Keratinocyte (primary cell): ENCODE measurements at regions not wholly inside any gene's neighbourhood (a gene's known extent, or its start where the extent isn't known, plus 50 kb on each side); places are given as distances from the start of the nearest gene placed in this dataset.

ENCODE experiments used
- DNase-seq: peaks from one replicate; pipeline ENCODE4 v3.0.0-alpha.2; 2011; ENCODE audit warnings: low read depth, missing footprints, low spot score
- FAIRE-seq: peaks from 2 replicates; lab custom pipeline; 2011; peaks lifted over from hg19 to GRCh38; lab: Jason Lieb, UNC
- H2AFZ ChIP-seq: 2 replicates; pipeline ENCODE4 v1.6.0; 2012; ENCODE audit warnings: low read length, control low read depth, inconsistent platforms; ENCODE audit not compliant: control insufficient read depth
- H3K27ac ChIP-seq: 2 replicates; pipeline ENCODE4 v1.5.1; 2011; ENCODE audit warnings: low read length; ENCODE audit not compliant: control insufficient read depth, insufficient read depth
- H3K27me3 ChIP-seq: 3 replicates; pipeline ENCODE4 v1.6.0; 2011; ENCODE audit warnings: low read length; ENCODE audit not compliant: control insufficient read depth, insufficient read depth; ENCODE audit errors: extremely low read depth
- H3K36me3 ChIP-seq, 2 experiments: 2 replicates in 1 of 2; 3 replicates in 1 of 2; pipeline ENCODE4 v1.5.1; 2011; ENCODE audit warnings: low read length in 2 of 2, mild to moderate bottlenecking in 1 of 2; ENCODE audit not compliant: control insufficient read depth in 2 of 2, insufficient read depth in 2 of 2; ENCODE audit errors: extremely low read depth in 1 of 2
- H3K4me1 ChIP-seq: 3 replicates; pipeline ENCODE4 v1.5.1; 2011; ENCODE audit warnings: low read length; ENCODE audit not compliant: control insufficient read depth, insufficient read depth; ENCODE audit errors: extremely low read depth
- H3K4me2 ChIP-seq: 3 replicates; pipeline ENCODE4 v1.6.0; 2011; ENCODE audit warnings: low read depth, low read length; ENCODE audit not compliant: control insufficient read depth, insufficient read depth; ENCODE audit errors: extremely low read depth
- H3K4me3 ChIP-seq, 3 experiments: fragments of 200-600 bp in 1 of 3; sonication (generic) in 1 of 3; 2 replicates in 2 of 3; 3 replicates in 1 of 3; pipeline ENCODE4 v1.5.1; 2011 to 2016; ENCODE audit warnings: low read length in 3 of 3, mild to moderate bottlenecking in 3 of 3, control low read depth in 2 of 3, inconsistent platforms in 1 of 3, low read depth in 1 of 3, mixed read lengths in 1 of 3, mixed run types in 1 of 3, moderate library complexity in 1 of 3; ENCODE audit not compliant: control insufficient read depth in 2 of 3, insufficient read depth in 2 of 3; ENCODE audit errors: extremely low read depth in 1 of 3
- H3K79me2 ChIP-seq: 2 replicates; pipeline ENCODE4 v1.6.0; 2012; ENCODE audit warnings: low read length; ENCODE audit not compliant: control insufficient read depth, insufficient read depth
- H3K9ac ChIP-seq: 3 replicates; pipeline ENCODE4 v1.6.0; 2011; ENCODE audit warnings: low read length; ENCODE audit not compliant: control insufficient read depth, insufficient read depth; ENCODE audit errors: extremely low read depth
- H3K9me1 ChIP-seq: 3 replicates; pipeline ENCODE4 v1.6.0; 2011; ENCODE audit warnings: low read length; ENCODE audit not compliant: control insufficient read depth, insufficient read depth; ENCODE audit errors: extremely low read depth
- H3K9me3 ChIP-seq: 2 replicates; pipeline ENCODE4 v1.5.1; 2012; ENCODE audit warnings: low read depth, low read length; ENCODE audit not compliant: control insufficient read depth
- H4K20me1 ChIP-seq: 3 replicates; pipeline ENCODE4 v1.6.0; 2011; ENCODE audit warnings: low read length; ENCODE audit not compliant: control insufficient read depth, insufficient read depth; ENCODE audit errors: extremely low read depth
- EZH2 ChIP-seq: IDR thresholded peaks from one replicate; pipeline ENCODE4 v1.6.1; 2012; ENCODE audit warnings: inconsistent platforms, mild to moderate bottlenecking, low read length, moderate library complexity
- dilution Hi-C: fragments of 300-500 bp; cut with MboI; formaldehyde crosslinking; loops from one replicate; pipeline ENCODE4 v1.7.0; 2020; ENCODE audit warnings: low sequenced_read_pairs; ENCODE audit not compliant: extremely low pct_ligation_motif_present
- TF ChIP-seq, protein P1 (sequence below), 3 experiments: IDR thresholded peaks in 1 of 3; conservative IDR thresholded peaks in 1 of 3; optimal IDR thresholded peaks in 1 of 3; 2 replicates in 2 of 3; 3 replicates in 1 of 3; pipeline versions ENCODE3 to v1.5.1; 2011; ENCODE audit warnings: low read length in 3 of 3, mild to moderate bottlenecking in 3 of 3, moderate library complexity in 2 of 3, control low read depth in 1 of 3, inconsistent platforms in 1 of 3; ENCODE audit not compliant: insufficient read depth in 2 of 3; ENCODE audit errors: extremely low read depth in 1 of 3

DNA sequence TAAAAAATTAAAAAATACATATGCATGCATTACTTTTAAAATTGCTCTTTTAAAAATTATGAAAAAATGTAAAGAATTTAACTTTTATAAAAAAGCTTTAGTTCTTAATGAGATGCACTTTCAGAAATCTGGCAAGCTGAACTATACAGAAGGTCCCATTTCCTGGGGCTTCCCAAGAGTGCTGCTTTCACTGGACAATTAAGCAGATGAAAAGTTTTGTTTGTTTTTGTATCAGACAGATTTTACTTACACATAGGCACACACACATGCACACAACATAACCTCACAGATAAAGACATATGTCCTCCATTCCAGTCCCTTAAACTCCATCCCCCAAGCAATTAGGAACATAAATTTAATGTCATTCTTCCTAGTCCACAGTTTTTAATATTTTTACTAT lies 402.3 kb upstream of the ASIC2 start:
- no peaks in the 10 kb centered on the region for H3K9me3 ChIP-seq
- H3K4me1 ChIP-seq: no peaks in the 10 kb centered on the region
- no peak overlapping the region for H3K27ac ChIP-seq
- no peaks in the 10 kb centered on the region for H3K9me1 ChIP-seq
- FAIRE-seq: no peak
- dilution Hi-C loops: no loop called here
- H2AFZ ChIP-seq: no peak overlapping the region
- no peak for DNase-seq
- no peak overlapping the region for H3K9ac ChIP-seq
- no peaks in the 10 kb centered on the region for H3K79me2 ChIP-seq
- no peak overlapping the region for H3K4me3 ChIP-seq
- no peak overlapping the region for H3K4me2 ChIP-seq
- TF ChIP-seq, protein P1, sequence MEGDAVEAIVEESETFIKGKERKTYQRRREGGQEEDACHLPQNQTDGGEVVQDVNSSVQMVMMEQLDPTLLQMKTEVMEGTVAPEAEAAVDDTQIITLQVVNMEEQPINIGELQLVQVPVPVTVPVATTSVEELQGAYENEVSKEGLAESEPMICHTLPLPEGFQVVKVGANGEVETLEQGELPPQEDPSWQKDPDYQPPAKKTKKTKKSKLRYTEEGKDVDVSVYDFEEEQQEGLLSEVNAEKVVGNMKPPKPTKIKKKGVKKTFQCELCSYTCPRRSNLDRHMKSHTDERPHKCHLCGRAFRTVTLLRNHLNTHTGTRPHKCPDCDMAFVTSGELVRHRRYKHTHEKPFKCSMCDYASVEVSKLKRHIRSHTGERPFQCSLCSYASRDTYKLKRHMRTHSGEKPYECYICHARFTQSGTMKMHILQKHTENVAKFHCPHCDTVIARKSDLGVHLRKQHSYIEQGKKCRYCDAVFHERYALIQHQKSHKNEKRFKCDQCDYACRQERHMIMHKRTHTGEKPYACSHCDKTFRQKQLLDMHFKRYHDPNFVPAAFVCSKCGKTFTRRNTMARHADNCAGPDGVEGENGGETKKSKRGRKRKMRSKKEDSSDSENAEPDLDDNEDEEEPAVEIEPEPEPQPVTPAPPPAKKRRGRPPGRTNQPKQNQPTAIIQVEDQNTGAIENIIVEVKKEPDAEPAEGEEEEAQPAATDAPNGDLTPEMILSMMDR (optimal IDR thresholded peaks at IDR 0.05 in 1 of 3, IDR thresholded peaks at IDR 0.05 in 1 of 3, conservative IDR thresholded peaks at IDR 0.05 in 1 of 3; ENCODE audit: extremely low read depth in 1 of 3, insufficient read depth in 2 of 3, low read length in 3 of 3): no peak
- no peak for TF ChIP-seq EZH2
- no peaks in the 10 kb centered on the region for H3K27me3 ChIP-seq
- H4K20me1 ChIP-seq: no peaks in the 10 kb centered on the region
- H3K36me3 ChIP-seq: no peaks in the 10 kb centered on the region

DNA sequence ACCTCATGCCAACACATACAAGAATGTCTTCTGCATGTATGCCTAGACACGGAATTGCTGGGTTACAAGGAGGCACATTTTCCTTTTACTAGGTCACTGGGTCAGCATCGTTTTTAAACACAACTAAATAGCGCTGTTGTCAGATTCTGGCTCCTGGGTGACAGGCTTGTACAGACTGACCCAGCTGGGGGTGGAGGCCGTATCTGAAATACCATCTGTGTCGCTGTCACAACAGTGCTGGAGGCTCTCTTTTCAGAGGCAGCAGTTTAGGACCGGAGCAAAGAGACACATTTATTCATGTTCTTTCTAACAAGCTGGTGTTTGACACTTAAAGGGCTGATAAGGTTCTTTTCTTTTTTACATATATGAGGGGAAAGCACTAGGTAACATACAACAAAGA lies 403.0 kb upstream of the ASIC2 start:
- DNase-seq (no peak), FAIRE-seq (no peak)
- Histone ChIP-seq H3K4me1 (no peaks in the 10 kb centered on the region), H3K27ac (no peak overlapping the region), H4K20me1 (no peaks in the 10 kb centered on the region), H3K9me3 (no peaks in the 10 kb centered on the region), H3K9ac (no peak overlapping the region), H2AFZ (no peak overlapping the region), H3K79me2 (no peaks in the 10 kb centered on the region), H3K4me2 (no peak overlapping the region), H3K36me3 (no peaks in the 10 kb centered on the region), H3K27me3 (no peaks in the 10 kb centered on the region), H3K4me3 (no peak overlapping the region), H3K9me1 (no peaks in the 10 kb centered on the region)
- dilution Hi-C loops: no loop called here
- TF ChIP-seq, protein P1 (optimal IDR thresholded peaks at IDR 0.05 in 1 of 3, IDR thresholded peaks at IDR 0.05 in 1 of 3, conservative IDR thresholded peaks at IDR 0.05 in 1 of 3; ENCODE audit: extremely low read depth in 1 of 3, insufficient read depth in 2 of 3, low read length in 3 of 3): no peak
- TF ChIP-seq EZH2: no peak
